H9 (cell line): ENCODE measurements at regions not wholly inside any gene's neighbourhood (a gene's known extent, or its start where the extent isn't known, plus 50 kb on each side); places are given as distances from the start of the nearest gene placed in this dataset.

Experiments
- DNase-seq: peaks from one replicate; pipeline ENCODE4 v3.0.0-alpha.2; 2017
- H2AFZ ChIP-seq: one replicate; pipeline ENCODE4 v1.6.1; 2013; ENCODE audit warnings: mild to moderate bottlenecking, low read length, control low read depth, moderate library complexity
- H2AK5ac ChIP-seq: 2 replicates; pipeline ENCODE4 v1.6.1; 2013; ENCODE audit warnings: low read length, control low read depth, mixed read lengths; ENCODE audit not compliant: insufficient read length
- H2BK120ac ChIP-seq: one replicate; pipeline ENCODE4 v1.6.1; 2013; ENCODE audit warnings: low read depth, mild to moderate bottlenecking, low read length, control low read depth, inconsistent platforms; ENCODE audit not compliant: poor library complexity, severe bottlenecking
- H2BK12ac ChIP-seq: 2 replicates; pipeline ENCODE4 v1.6.1; 2013; ENCODE audit warnings: low read length, control low read depth, mixed read lengths, low read depth; ENCODE audit not compliant: insufficient read length
- H2BK15ac ChIP-seq: 2 replicates; pipeline ENCODE4 v1.6.1; 2013; ENCODE audit warnings: low read depth, low read length, control low read depth
- H2BK20ac ChIP-seq: one replicate; pipeline ENCODE4 v1.6.1; 2013; ENCODE audit warnings: low read depth, mild to moderate bottlenecking, low read length, control low read depth, inconsistent platforms; ENCODE audit not compliant: poor library complexity, severe bottlenecking
- H2BK5ac ChIP-seq: 2 replicates; pipeline ENCODE4 v1.6.1; 2013; ENCODE audit warnings: low read length, control low read depth, mixed read lengths; ENCODE audit not compliant: insufficient read length
- H3K14ac ChIP-seq: 2 replicates; pipeline ENCODE4 v1.6.1; 2013; ENCODE audit warnings: low read length, control low read depth; ENCODE audit not compliant: insufficient read depth
- H3K18ac ChIP-seq: 2 replicates; pipeline ENCODE4 v1.6.1; 2013; ENCODE audit warnings: low read depth, mild to moderate bottlenecking, mixed read lengths, low read length, control low read depth; ENCODE audit not compliant: insufficient read length
- H3K23ac ChIP-seq: 2 replicates; pipeline ENCODE4 v1.6.1; 2013; ENCODE audit warnings: low read length, control low read depth, mixed read lengths, low read depth; ENCODE audit not compliant: insufficient read length
- H3K23me2 ChIP-seq: 2 replicates; pipeline ENCODE4 v1.6.1; 2013; ENCODE audit warnings: low read depth, mild to moderate bottlenecking, mixed read lengths, low read length, control low read depth; ENCODE audit not compliant: insufficient read length, poor library complexity, severe bottlenecking
- H3K27ac ChIP-seq: 2 replicates; pipeline ENCODE4 v1.5.1; 2013; ENCODE audit warnings: low read length, control low read depth, mixed read lengths, low read depth; ENCODE audit not compliant: insufficient read length
- H3K27me3 ChIP-seq: 2 replicates; pipeline ENCODE4 v1.6.1; 2013; ENCODE audit warnings: low read length, control low read depth, inconsistent platforms; ENCODE audit not compliant: insufficient read depth
- H3K4ac ChIP-seq: 2 replicates; pipeline ENCODE4 v1.6.1; 2013; ENCODE audit warnings: low read depth, mild to moderate bottlenecking, control low read depth, inconsistent platforms, low read length, moderate library complexity
- H3K4me1 ChIP-seq: 2 replicates; pipeline ENCODE4 v1.6.1; 2013; ENCODE audit warnings: low read length, control low read depth, inconsistent platforms; ENCODE audit not compliant: insufficient read depth
- H3K4me2 ChIP-seq: 2 replicates; pipeline ENCODE4 v1.6.1; 2013; ENCODE audit warnings: low read length, control low read depth, mixed read lengths; ENCODE audit not compliant: insufficient read length, insufficient read depth
- H3K56ac ChIP-seq: 2 replicates; pipeline ENCODE4 v1.6.1; 2013; ENCODE audit warnings: low read depth, mild to moderate bottlenecking, mixed read lengths, low read length, control low read depth; ENCODE audit not compliant: insufficient read length
- H3K79me1 ChIP-seq: 2 replicates; pipeline ENCODE4 v1.6.1; 2013; ENCODE audit warnings: low read depth, mild to moderate bottlenecking, moderate library complexity, low read length, control low read depth, inconsistent platforms; ENCODE audit not compliant: insufficient read depth, poor library complexity, severe bottlenecking
- H3K79me2 ChIP-seq: 2 replicates; pipeline ENCODE4 v1.6.1; 2013; ENCODE audit warnings: low read length, control low read depth, inconsistent platforms; ENCODE audit not compliant: insufficient read depth
- H3K9ac ChIP-seq: 2 replicates; pipeline ENCODE4 v1.6.1; 2013; ENCODE audit warnings: low read length, control low read depth, mixed read lengths; ENCODE audit not compliant: insufficient read length; ENCODE audit errors: extremely low read depth
- H3K9me3 ChIP-seq: one replicate; pipeline ENCODE4 v1.6.1; 2013; ENCODE audit warnings: low read depth, low read length, inconsistent platforms; ENCODE audit not compliant: control insufficient read depth
- H3T11ph ChIP-seq: one replicate; pipeline ENCODE4 v1.6.1; 2013; ENCODE audit warnings: mild to moderate bottlenecking, low read length, control low read depth, inconsistent platforms
- H4K20me1 ChIP-seq: one replicate; pipeline ENCODE4 v1.6.1; 2013; ENCODE audit not compliant: control insufficient read depth, insufficient read length, insufficient read depth
- H4K5ac ChIP-seq: 2 replicates; pipeline ENCODE4 v1.6.1; 2013; ENCODE audit warnings: low read depth, mild to moderate bottlenecking, mixed read lengths, low read length, control low read depth; ENCODE audit not compliant: insufficient read length
- H4K8ac ChIP-seq: replicated peaks from 2 replicates; pipeline ENCODE4 v1.6.1; 2013; ENCODE audit warnings: low read length, control low read depth, mixed read lengths, low read depth; ENCODE audit not compliant: insufficient read length
- H4K91ac ChIP-seq: 2 replicates; pipeline ENCODE4 v1.6.1; 2013; ENCODE audit warnings: low read depth, mild to moderate bottlenecking, moderate library complexity, mixed read lengths, low read length, control low read depth; ENCODE audit not compliant: insufficient read length
- H3K27ac Mint-ChIP-seq, 3 experiments: 2 replicates in 2 of 3; 3 replicates in 1 of 3; pipeline ENCODE4 v1.8.0; 2020 to 2021; ENCODE audit warnings: mixed read lengths in 3 of 3, mild to moderate bottlenecking in 1 of 3, moderate library complexity in 1 of 3
- H3K27me3 Mint-ChIP-seq: 2 replicates; pipeline ENCODE4 v1.8.0; 2021; ENCODE audit warnings: low read depth, mild to moderate bottlenecking, moderate library complexity, mixed read lengths
- H3K36me3 Mint-ChIP-seq, 3 experiments: 2 replicates in 2 of 3; 3 replicates in 1 of 3; pipeline ENCODE4 v1.8.0; 2020 to 2021; ENCODE audit warnings: low read depth in 3 of 3, mixed read lengths in 3 of 3; ENCODE audit not compliant: insufficient read depth in 1 of 3
- H3K4me1 Mint-ChIP-seq, 2 experiments: 2 replicates each; pipeline ENCODE4 v1.8.0; 2020; ENCODE audit warnings: mixed read lengths in 2 of 2
- H3K4me3 Mint-ChIP-seq, 2 experiments: 2 replicates in 1 of 2; 3 replicates in 1 of 2; pipeline ENCODE4 v1.8.0; 2020 to 2021; ENCODE audit warnings: mild to moderate bottlenecking in 2 of 2, mixed read lengths in 2 of 2, moderate library complexity in 1 of 2
- H3K9me3 Mint-ChIP-seq, 2 experiments: 2 replicates in 1 of 2; 3 replicates in 1 of 2; pipeline ENCODE4 v1.8.0; 2020; ENCODE audit warnings: mild to moderate bottlenecking in 2 of 2, mixed read lengths in 2 of 2, moderate library complexity in 1 of 2
- WGBS: extraction: QIAGEN DNeasy Blood & Tissue Kit; methylation state at CpG from one replicate; pipeline ENCODE4 v1.1.7; 2013; ENCODE audit warnings: missing lambda C conversion rate, low lambda C conversion rate, mixed read lengths; ENCODE audit not compliant: insufficient read length; ENCODE audit errors: extremely low coverage; 5-methylcytosine and 5-hydroxymethylcytosine counted together
- TF ChIP-seq, protein P1 (sequence below): fragments of 200-600 bp; sonication (generic); conservative IDR thresholded peaks from 3 replicates; pipeline ENCODE4 v1.8.0; 2021; ENCODE audit warnings: antibody characterized with exemption, mild to moderate bottlenecking

DNA sequence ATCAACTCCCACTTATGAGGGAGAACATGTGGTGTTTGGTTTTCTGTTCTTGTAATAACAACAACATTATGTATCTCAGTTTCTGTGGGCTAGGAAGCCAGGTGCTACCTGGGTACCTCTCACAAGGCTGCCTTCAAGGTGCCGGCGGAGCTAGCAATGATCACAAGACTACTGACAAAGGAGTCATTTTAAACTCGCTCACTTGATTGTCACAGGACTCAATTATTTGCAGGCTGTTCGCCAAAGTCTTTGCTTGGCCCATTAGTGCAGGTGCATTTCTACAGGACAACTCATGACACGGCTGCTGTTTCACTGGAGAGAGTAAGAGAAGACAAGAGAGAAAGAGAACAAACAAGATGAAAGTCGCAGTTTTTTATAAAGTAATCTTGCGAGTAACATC, 1237.4 kb upstream of the TMPRSS15 start:
- H3K27ac ChIP-seq, result no peak overlapping the region
- no peak overlapping the region for H2BK15ac ChIP-seq
- H3K18ac ChIP-seq, result no peak overlapping the region
- no peak overlapping the region for H2AFZ ChIP-seq
- H3K27me3 ChIP-seq, result no peaks in the 10 kb centered on the region
- Mint-ChIP-seq H3K27me3 (no peaks in the 10 kb centered on the region), H3K27ac (no peak overlapping the region), H3K36me3 (no peaks in the 10 kb centered on the region; a peak in 1 of 7 replicates), H3K4me1 (no peaks in the 10 kb centered on the region), H3K9me3 (peaks cover 0 to 2% of the 10 kb centered on the region in 2 experiments; a peak in 2 of 5 replicates), H3K4me3 (no peak overlapping the region)
- no peak overlapping the region for H3K23ac ChIP-seq
- H2BK20ac ChIP-seq, result no peak overlapping the region
- no CpG with 5 or more reads among the region's 7 CpGs for WGBS
- H3K79me2 ChIP-seq, result no peaks in the 10 kb centered on the region
- no peak overlapping the region for H3T11ph ChIP-seq
- H4K91ac ChIP-seq, result no peak overlapping the region
- H2AK5ac ChIP-seq, result no peak overlapping the region
- H3K4me2 ChIP-seq, result no peak overlapping the region
- no peaks in the 10 kb centered on the region for H3K4me1 ChIP-seq
- H4K5ac ChIP-seq, result no peak overlapping the region
- H3K4ac ChIP-seq, result no peak overlapping the region
- no peak overlapping the region for H2BK120ac ChIP-seq
- no peak overlapping the region for H3K14ac ChIP-seq
- H4K20me1 ChIP-seq, result no peaks in the 10 kb centered on the region
- TF ChIP-seq, protein P1, sequence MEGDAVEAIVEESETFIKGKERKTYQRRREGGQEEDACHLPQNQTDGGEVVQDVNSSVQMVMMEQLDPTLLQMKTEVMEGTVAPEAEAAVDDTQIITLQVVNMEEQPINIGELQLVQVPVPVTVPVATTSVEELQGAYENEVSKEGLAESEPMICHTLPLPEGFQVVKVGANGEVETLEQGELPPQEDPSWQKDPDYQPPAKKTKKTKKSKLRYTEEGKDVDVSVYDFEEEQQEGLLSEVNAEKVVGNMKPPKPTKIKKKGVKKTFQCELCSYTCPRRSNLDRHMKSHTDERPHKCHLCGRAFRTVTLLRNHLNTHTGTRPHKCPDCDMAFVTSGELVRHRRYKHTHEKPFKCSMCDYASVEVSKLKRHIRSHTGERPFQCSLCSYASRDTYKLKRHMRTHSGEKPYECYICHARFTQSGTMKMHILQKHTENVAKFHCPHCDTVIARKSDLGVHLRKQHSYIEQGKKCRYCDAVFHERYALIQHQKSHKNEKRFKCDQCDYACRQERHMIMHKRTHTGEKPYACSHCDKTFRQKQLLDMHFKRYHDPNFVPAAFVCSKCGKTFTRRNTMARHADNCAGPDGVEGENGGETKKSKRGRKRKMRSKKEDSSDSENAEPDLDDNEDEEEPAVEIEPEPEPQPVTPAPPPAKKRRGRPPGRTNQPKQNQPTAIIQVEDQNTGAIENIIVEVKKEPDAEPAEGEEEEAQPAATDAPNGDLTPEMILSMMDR, result no peak
- no peaks in the 10 kb centered on the region for H3K9me3 ChIP-seq
- H3K9ac ChIP-seq, result no peak overlapping the region
- H3K23me2 ChIP-seq, result no peaks in the 10 kb centered on the region
- no peak for DNase-seq
- no peak overlapping the region for H2BK5ac ChIP-seq
- H4K8ac ChIP-seq, result no peak overlapping the region
- H3K56ac ChIP-seq, result no peak overlapping the region
- H3K79me1 ChIP-seq, result no peaks in the 10 kb centered on the region
- no peak overlapping the region for H2BK12ac ChIP-seq
